DND-41 (cell line): ENCODE measurements at regions not wholly inside any gene's neighbourhood (a gene's known extent, or its start where the extent isn't known, plus 50 kb on each side); places are given as distances from the start of the nearest gene placed in this dataset.

Source experiments
- ATAC-seq: fragments of 200-7000 bp; cut with Tn5 transposase; 3 replicates; pipeline ENCODE4 v1.9.1; 2021; ENCODE audit warnings: low read depth; ENCODE audit not compliant: insufficient read depth
- DNase-seq: peaks from one replicate; pipeline ENCODE4 v3.0.0-alpha.2; 2020
- H2AFZ ChIP-seq: 2 replicates; pipeline ENCODE4 v1.6.0; 2012; ENCODE audit warnings: low read depth, low read length
- H3K27ac ChIP-seq: 2 replicates; pipeline ENCODE4 v1.5.1; 2012; ENCODE audit warnings: low read length, inconsistent platforms
- H3K27me3 ChIP-seq: fragments of 200-600 bp; sonication (generic); 2 replicates; pipeline ENCODE4 v1.6.0; 2012; ENCODE audit warnings: low read length, mild to moderate bottlenecking, inconsistent platforms; ENCODE audit not compliant: insufficient read depth, poor library complexity
- H3K36me3 ChIP-seq: 2 replicates; pipeline ENCODE4 v1.5.1; 2012; ENCODE audit warnings: low read length, inconsistent platforms; ENCODE audit not compliant: insufficient read depth
- H3K4me1 ChIP-seq: 2 replicates; pipeline ENCODE4 v1.5.1; 2012; ENCODE audit warnings: mild to moderate bottlenecking, low read length; ENCODE audit not compliant: insufficient read depth
- H3K4me2 ChIP-seq: 2 replicates; pipeline ENCODE4 v1.6.0; 2012; ENCODE audit warnings: mild to moderate bottlenecking, moderate library complexity, low read length, inconsistent platforms; ENCODE audit not compliant: insufficient read depth
- H3K4me3 ChIP-seq, 2 experiments: fragments of 200-600 bp in 1 of 2; shearing (Covaris generic) in 1 of 2; 2 replicates each; pipeline ENCODE4 v1.5.1; 2012 to 2016; ENCODE audit warnings: inconsistent platforms in 2 of 2, low read length in 2 of 2, mild to moderate bottlenecking in 2 of 2, low read depth in 1 of 2, moderate library complexity in 1 of 2
- H3K79me2 ChIP-seq: 2 replicates; pipeline ENCODE4 v1.6.0; 2012; ENCODE audit warnings: low read length, inconsistent platforms; ENCODE audit not compliant: insufficient read depth
- H3K9ac ChIP-seq: 2 replicates; pipeline ENCODE4 v1.6.0; 2012; ENCODE audit warnings: low read depth, mild to moderate bottlenecking, inconsistent platforms, low read length, moderate library complexity
- H3K9me3 ChIP-seq: 2 replicates; pipeline ENCODE4 v1.5.1; 2012; ENCODE audit warnings: low read length, moderate library complexity, mild to moderate bottlenecking, inconsistent platforms; ENCODE audit not compliant: insufficient read depth, severe bottlenecking
- H4K20me1 ChIP-seq: 2 replicates; pipeline ENCODE4 v1.6.0; 2012; ENCODE audit warnings: low read length; ENCODE audit not compliant: insufficient read depth
- EZH2 ChIP-seq: IDR thresholded peaks from 3 replicates; pipeline ENCODE4 v1.6.1; 2012; ENCODE audit warnings: borderline replicate concordance, low read depth, mild to moderate bottlenecking, moderate library complexity, low read length, inconsistent platforms; ENCODE audit not compliant: severe bottlenecking
- TF ChIP-seq, protein P1 (sequence below): IDR thresholded peaks from 2 replicates; pipeline ENCODE4 v1.5.1; 2012; ENCODE audit warnings: borderline replicate concordance, low read length, moderate library complexity, mild to moderate bottlenecking; ENCODE audit not compliant: poor library complexity, severe bottlenecking; ENCODE audit errors: extremely low read depth

DNA sequence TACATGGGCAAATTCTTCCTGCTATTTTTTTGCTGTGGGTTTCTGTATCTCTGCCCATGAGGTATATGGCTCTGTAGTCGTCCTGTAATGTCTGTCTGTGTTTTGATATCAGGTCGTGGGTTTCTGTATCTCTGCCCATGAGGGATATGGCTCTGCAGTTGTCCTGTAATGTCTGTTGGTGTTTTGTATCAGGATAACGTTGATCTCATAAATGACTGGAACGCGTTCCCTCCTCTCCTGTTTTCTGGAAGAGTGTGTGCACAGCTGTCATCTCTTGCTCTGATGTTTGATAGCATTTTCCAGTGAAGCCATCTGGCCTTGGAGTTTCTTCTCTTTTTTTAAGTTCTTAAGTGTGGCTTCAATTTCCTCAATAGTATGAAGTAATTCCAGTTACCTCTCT lies 57.2 kb downstream of the SOX1 start:
- Histone ChIP-seq H3K27me3 (peaks cover 12% of the 10 kb centered on the region), H4K20me1 (no peaks in the 10 kb centered on the region; the same call in 1 of the 2 replicates), H3K4me3 (no peak overlapping the region), H3K4me2 (no peak overlapping the region), H3K36me3 (no peaks in the 10 kb centered on the region), H3K27ac (no peak overlapping the region), H3K79me2 (no peaks in the 10 kb centered on the region), H2AFZ (no peak overlapping the region), H3K9me3 (no peaks in the 10 kb centered on the region), H3K9ac (no peak overlapping the region), H3K4me1 (no peaks in the 10 kb centered on the region)
- no peak for ATAC-seq
- no peak for TF ChIP-seq EZH2
- TF ChIP-seq, protein P1, sequence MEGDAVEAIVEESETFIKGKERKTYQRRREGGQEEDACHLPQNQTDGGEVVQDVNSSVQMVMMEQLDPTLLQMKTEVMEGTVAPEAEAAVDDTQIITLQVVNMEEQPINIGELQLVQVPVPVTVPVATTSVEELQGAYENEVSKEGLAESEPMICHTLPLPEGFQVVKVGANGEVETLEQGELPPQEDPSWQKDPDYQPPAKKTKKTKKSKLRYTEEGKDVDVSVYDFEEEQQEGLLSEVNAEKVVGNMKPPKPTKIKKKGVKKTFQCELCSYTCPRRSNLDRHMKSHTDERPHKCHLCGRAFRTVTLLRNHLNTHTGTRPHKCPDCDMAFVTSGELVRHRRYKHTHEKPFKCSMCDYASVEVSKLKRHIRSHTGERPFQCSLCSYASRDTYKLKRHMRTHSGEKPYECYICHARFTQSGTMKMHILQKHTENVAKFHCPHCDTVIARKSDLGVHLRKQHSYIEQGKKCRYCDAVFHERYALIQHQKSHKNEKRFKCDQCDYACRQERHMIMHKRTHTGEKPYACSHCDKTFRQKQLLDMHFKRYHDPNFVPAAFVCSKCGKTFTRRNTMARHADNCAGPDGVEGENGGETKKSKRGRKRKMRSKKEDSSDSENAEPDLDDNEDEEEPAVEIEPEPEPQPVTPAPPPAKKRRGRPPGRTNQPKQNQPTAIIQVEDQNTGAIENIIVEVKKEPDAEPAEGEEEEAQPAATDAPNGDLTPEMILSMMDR = no peak
- DNase-seq = no peak

DNA sequence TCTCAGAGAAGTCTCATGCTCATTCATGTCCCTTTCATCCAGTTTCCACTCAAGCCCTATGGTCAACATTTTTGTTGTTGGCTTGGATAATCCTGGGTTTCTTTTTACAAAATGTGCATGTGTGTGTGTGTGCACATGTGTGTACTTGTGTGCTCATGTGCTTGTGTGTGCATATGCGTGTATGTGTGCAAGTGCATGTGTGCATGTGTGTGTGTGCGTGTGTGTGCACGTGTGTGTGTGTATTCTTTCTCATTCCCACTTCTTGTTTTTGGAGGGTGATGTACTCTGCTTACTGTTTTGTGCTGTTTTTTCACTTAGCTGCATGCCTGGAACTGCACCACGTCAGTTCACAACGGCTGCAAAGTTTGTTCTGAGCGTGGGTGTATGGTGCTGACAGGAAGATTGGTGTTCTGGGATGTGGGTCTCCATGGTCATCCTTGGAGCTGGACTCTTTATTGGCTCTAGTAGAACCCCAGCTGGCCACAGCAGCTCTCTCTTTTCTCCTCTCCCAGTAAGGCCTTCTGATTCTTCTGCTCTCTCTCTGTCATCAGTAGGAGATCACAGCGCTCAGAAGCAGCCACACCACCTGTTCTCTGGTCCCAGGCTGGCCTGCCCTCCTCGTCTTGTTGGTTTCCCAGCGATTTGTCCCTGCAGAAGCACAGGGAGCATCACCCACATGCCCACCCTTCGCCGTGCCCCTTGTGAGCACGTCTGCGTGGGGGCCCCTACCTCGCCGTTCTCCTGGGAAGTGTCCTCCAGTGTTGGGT lies 60.8 kb downstream of the SOX1 start:
- H3K27ac ChIP-seq = no peak overlapping the region
- ATAC-seq (no peak), DNase-seq (no peak)
- H3K27me3 ChIP-seq = peaks cover 12% of the 10 kb centered on the region
- no peaks in the 10 kb centered on the region for H3K36me3 ChIP-seq
- H3K9me3 ChIP-seq = no peaks in the 10 kb centered on the region
- H3K9ac ChIP-seq = no peak overlapping the region
- peaks cover 3% of the 10 kb centered on the region; the same call in 1 of the 2 replicates for H4K20me1 ChIP-seq
- no peaks in the 10 kb centered on the region for H3K4me1 ChIP-seq
- H3K4me3 ChIP-seq = no peak overlapping the region
- TF ChIP-seq, protein P1 = no peak
- no peak for TF ChIP-seq EZH2
- no peaks in the 10 kb centered on the region for H3K79me2 ChIP-seq
- no peak overlapping the region for H3K4me2 ChIP-seq
- no peak overlapping the region for H2AFZ ChIP-seq

DNA sequence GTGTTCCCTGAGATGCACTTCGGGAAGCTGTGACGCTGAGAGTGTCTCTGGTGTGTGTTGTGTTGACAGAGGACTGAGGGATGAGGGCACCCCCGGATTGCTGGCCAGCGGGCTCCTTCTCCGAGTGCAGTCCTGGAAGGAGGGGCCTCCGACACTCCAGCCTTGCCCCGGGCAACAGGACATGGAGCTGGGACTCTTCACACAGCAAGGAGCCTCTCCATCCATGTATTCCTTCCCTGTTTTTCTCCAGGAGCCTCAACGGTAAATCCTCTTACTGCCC lies 61.3 kb downstream of the SOX1 start:
- Histone ChIP-seq H3K27me3 (peaks cover 12% of the 10 kb centered on the region), H3K4me2 (no peak overlapping the region), H3K27ac (no peak overlapping the region), H4K20me1 (peaks cover 3% of the 10 kb centered on the region; the same call in 1 of the 2 replicates), H3K4me3 (no peak overlapping the region), H2AFZ (no peak overlapping the region), H3K9ac (no peak overlapping the region), H3K9me3 (no peaks in the 10 kb centered on the region), H3K36me3 (no peaks in the 10 kb centered on the region), H3K4me1 (no peaks in the 10 kb centered on the region), H3K79me2 (no peaks in the 10 kb centered on the region)
- no peak for DNase-seq
- ATAC-seq = no peak
- TF ChIP-seq, protein P1 = no peak
- TF ChIP-seq EZH2 = no peak
